Astrocyte of the hippocampus (primary cell): ENCODE measurements at regions not wholly inside any gene's neighbourhood (a gene's known extent, or its start where the extent isn't known, plus 50 kb on each side); places are given as distances from the start of the nearest gene placed in this dataset.
"Not testable (repeated sequence)": the region's sequence is repeated elsewhere in the genome, so short reads cannot be mapped to it uniquely, and the experiment has no call there.

Experiments used
- DNase-seq: peaks from one replicate; pipeline ENCODE4 v3.0.0; 2011; ENCODE audit warnings: low read depth, low spot score

DNA sequence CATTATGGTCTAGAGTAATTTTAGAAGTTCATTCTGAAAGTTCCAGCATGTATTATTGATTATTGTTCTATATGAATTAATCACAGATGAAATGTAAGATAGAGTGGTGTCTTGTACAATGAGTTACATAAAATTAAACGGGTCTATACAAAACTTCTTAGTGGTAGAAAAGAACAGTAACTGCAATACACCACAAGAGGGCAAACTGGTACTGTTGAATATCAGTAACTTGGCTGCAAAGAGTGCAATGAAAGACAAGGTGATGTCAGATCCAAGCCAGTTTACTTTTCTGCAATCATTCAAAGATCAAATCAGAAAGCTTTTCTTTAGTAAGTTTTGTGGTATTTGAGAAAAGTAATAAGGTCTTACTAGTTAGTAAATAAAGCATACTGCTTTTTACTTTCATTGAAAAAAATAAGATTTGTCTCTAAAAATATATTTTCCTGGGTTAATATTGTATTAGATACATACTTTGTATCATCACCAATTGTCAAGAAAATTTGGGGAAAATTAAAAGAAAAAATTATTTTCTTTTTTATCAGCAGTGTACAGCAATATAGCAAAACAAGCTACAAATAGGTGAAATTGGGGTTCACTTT is 66.4 kb upstream of the BTG3 start:
- DNase-seq = peak; percentile 74

DNA sequence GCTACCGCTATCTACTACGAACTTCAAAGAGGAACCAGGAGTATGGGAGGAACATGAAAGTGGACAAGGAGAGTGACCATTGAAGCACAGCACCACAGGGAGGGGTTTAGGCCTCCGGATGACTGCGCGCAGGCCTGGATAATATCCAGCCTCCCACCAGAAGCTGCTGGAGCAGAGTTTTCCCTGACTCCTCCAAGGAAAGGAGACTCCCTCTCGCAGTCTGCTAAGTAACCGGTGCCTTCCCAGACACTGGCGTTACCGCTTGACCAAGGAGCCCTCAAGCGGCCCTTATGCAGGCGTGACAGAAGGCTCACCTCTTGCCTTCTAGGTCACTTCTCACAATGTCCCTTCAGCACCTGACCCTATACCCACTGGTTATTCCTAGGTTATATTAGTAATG is 64.2 kb upstream of the BTG3 start:
- DNase-seq = not testable (repeated sequence)

DNA sequence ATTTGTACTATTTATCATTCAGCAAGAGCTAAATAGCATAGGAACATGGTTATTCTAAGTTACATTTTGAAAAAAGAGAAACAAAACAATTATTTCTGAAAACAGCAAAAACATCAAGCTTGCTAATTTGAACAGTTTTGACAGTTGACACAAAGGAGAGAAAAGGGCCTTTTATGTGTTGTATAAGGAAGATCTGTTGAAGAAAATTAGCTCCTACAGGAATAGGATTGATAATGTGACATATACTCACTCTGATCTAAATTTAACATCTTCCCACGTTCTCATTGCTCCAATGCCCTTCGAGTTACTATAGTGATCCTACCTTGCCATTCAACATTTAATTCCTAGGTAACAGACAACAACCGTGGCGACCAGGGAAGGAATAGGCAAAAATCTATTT is 61.4 kb upstream of the BTG3 start:
- no peak for DNase-seq

DNA sequence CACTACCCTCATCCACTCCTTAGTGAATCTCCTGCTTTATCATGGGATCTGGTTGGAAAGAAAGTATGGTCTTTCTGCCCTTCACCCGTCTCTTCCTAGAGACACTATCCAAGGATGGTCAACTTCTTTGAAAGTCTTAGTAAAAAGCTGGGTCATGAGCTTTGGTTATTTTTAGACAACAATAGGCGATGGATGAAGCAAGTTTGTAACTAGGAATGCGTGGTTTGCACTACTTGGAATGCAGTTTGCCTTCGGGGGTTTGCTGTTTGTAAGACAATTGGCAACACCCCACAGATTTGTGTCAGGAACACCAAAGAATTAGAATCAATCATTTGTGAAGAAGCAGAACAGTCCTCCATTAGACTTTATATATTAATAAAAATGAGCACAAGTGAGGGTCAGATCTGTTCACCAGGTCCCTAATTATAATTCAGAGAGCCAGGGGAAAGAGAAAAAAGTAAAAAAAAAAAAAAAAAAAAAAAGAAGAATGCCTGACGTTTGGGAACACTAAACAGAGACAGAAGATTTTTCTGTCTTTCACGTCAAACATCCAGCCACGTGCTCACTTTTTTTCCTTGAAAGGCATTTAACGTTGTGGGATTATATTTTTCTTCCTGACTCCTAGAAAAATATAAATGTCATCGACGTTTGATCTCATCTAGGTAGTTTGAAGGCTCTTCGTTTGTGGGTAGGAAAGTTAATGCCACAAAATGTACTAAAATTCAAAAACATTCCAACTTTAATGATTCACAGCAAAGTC is 60.7 kb upstream of the BTG3 start:
- peak; percentile 49 for DNase-seq

DNA sequence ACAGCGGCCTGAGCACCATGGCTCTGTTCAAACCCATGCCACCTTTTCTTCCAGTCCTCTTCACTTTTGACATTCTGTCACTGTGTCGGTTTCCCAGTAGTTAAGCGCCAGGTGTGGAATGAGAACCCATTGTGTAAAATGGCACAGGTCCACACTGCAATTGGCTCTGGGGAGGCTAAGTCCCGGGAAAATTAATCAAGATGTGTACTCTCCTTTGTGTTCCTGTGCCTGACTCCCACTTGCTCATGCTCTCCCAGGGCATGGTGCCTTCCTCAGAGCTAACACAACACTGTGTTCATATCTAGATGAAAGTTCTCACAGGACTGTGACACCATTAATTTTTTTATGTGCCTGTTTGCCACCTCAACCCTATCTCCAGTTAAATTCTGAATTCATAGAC is 59.0 kb upstream of the BTG3 start:
- no peak for DNase-seq

DNA sequence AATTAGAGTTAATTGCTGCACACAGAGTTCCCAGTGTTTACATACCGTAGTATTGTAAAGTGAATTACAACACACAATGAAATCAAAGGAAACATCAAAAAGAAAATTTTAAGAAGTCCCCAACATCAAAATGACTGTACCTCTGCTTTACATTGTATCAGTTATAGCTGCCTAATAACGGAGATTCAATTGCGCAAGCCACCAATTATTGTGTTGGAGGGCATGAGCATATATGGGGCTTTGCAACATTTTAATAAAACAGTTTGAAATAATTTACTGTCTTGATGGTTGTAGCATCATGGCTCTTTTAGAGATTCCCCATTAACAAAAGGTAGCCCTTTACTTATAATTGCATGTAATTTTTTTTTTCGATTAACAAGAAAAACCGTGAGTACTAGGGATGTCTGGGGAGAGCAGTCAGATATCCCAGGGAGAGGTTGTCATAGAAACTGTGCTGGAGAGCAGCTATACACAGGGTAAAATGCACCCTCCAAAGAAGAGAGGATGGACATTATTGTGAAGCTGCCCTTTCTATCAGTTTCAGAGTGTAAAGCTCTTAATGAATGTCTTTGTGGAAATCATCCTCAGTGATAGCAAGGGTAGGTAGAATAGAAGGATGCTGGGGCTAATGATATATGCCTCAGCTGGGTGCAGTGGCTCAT is 55.9 kb upstream of the BTG3 start:
- DNase-seq = no peak

DNA sequence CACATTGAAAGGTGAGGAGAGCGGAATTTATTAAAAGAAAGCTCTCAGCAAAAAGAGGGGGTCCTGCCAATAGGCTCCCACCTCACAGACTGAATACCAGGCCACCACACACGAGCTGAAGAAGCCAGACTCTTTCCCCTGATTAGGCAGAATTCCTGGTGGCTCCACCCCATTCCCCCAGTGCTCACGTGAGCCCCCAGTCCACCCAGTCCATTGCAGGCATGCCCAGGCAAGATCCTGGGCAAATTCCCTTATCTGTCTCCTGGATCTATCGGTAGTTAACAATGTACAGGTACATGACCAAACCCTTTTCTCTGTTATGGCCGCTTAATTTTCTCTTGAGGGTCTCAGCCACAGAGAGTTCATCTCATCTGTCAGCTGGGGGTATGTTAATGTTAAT is 54.6 kb upstream of the BTG3 start:
- no peak for DNase-seq
